ENCODE measurements at regions not wholly inside any gene's neighbourhood (a gene's known extent, or its start where the extent isn't known, plus 50 kb on each side); places are given as distances from the start of the nearest gene placed in this dataset.

DNA sequence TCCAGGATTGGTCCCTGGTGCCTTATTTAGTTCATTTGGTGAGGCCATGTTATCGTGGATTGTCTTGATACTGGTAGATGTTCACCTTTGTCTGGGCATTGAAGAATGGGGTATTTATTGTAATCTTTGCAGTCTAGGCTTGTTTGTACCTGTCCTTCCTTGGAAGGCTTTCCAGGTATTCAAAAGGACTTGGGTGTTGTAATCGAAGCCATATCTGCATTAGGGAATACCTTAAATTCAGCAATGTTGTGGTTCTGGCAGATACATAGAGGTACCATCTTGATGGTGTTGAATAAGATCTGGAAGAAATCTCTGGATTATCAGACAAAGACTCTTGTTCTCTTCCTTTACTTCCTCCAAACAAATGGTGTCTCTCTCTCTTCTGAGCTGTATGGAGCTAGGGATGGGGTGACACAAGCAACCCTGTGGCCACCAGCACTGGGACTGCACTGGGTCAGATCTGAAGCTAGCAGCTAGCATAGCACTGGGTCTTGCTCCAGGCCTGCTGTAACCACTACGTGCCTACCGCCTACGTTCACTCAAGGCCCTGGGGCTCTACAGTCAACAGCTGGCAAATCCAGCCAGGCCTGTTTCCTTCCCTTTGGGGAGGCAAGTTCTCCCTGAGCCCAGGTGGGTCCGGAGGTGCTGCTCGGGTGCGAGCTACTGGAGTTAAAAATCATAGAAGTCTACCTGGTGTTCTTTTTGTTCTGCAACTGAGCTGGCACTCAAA, 261.1 kb upstream of the CITED2 start:
- Histone ChIP-seq H2AK5ac (ENCODE audit: low read length) (no peak overlapping the region), H2BK120ac (ENCODE audit: low read depth, low read length) (no peak overlapping the region), H3K4ac (ENCODE audit: low read depth, low read length) (no peak overlapping the region), H4K5ac (ENCODE audit: low read length) (no peak overlapping the region), H3K4me1 (ENCODE audit: control insufficient read depth, low read depth, low read length) (no peaks in the 10 kb centered on the region), H3K56ac (ENCODE audit: low read length) (no peak overlapping the region), H3K4me3 (ENCODE audit: low read length) (no peak overlapping the region), H3K27ac (ENCODE audit: low read depth, low read length) (no peak overlapping the region), H3K36me3 (ENCODE audit: control insufficient read depth, insufficient read depth, low read length) (no peaks in the 10 kb centered on the region), H3K79me1 (ENCODE audit: low read length) (no peaks in the 10 kb centered on the region), H3K27me3 (ENCODE audit: insufficient read depth, low read length, poor library complexity) (no peaks in the 10 kb centered on the region), H3K4me2 (ENCODE audit: low read length) (no peak overlapping the region), H3K9ac (ENCODE audit: low read length) (no peak overlapping the region), H2BK5ac (ENCODE audit: low read length) (no peak overlapping the region), H4K8ac (ENCODE audit: low read depth, low read length) (no peak overlapping the region), H2BK15ac (replicated peaks; ENCODE audit: low read depth) (no peak overlapping the region), H3K23ac (ENCODE audit: low read length) (no peak overlapping the region), H3K79me2 (ENCODE audit: control insufficient read depth, insufficient read depth, low read length) (no peaks in the 10 kb centered on the region), H3K18ac (ENCODE audit: low read length) (no peak overlapping the region)
- DNase-seq: no peak
- no CpG with 5 or more reads among the region's 8 CpGs for WGBS (ENCODE audit: extremely low coverage, insufficient coverage, low lambda C conversion rate)

DNA sequence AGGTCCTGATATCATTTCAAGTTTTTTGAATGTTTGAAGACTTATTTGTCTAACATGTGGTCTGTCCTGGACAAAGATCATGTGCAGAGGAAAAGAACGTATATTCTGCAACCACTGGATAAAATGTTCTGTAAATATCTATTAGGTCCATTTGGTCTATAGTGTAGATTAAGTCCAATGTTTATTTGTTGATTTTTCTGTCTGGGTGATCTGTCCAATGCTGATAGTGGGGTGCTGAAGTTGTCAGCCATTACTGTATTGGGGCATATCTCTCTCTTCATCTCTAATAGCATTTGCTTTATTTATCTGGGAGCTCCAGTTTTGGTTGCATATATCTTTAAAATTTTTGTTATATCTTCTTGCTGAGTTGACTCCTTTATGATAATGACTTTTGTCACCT, 258.4 kb upstream of the CITED2 start:
- Histone ChIP-seq H2AK5ac (ENCODE audit: low read length) (no peak overlapping the region), H3K23ac (ENCODE audit: low read length) (no peak overlapping the region), H3K27me3 (ENCODE audit: insufficient read depth, low read length, poor library complexity) (no peaks in the 10 kb centered on the region), H4K5ac (ENCODE audit: low read length) (no peak overlapping the region), H3K9ac (ENCODE audit: low read length) (no peak overlapping the region), H3K4ac (ENCODE audit: low read depth, low read length) (no peak overlapping the region), H3K79me2 (ENCODE audit: control insufficient read depth, insufficient read depth, low read length) (no peaks in the 10 kb centered on the region), H4K8ac (ENCODE audit: low read depth, low read length) (no peak overlapping the region), H3K4me2 (ENCODE audit: low read length) (no peak overlapping the region), H2BK15ac (replicated peaks; ENCODE audit: low read depth) (no peak overlapping the region), H3K18ac (ENCODE audit: low read length) (no peak overlapping the region), H2BK120ac (ENCODE audit: low read depth, low read length) (no peak overlapping the region), H3K4me1 (ENCODE audit: control insufficient read depth, low read depth, low read length) (no peaks in the 10 kb centered on the region), H3K79me1 (ENCODE audit: low read length) (no peaks in the 10 kb centered on the region), H2BK5ac (ENCODE audit: low read length) (no peak overlapping the region), H3K4me3 (ENCODE audit: low read length) (no peak overlapping the region), H3K27ac (ENCODE audit: low read depth, low read length) (no peak overlapping the region), H3K56ac (ENCODE audit: low read length) (no peak overlapping the region), H3K36me3 (ENCODE audit: control insufficient read depth, insufficient read depth, low read length) (no peaks in the 10 kb centered on the region)
- no peak for DNase-seq
- no CpG with 5 or more reads among the region's 1 CpG for WGBS (ENCODE audit: extremely low coverage, insufficient coverage, low lambda C conversion rate)

DNA sequence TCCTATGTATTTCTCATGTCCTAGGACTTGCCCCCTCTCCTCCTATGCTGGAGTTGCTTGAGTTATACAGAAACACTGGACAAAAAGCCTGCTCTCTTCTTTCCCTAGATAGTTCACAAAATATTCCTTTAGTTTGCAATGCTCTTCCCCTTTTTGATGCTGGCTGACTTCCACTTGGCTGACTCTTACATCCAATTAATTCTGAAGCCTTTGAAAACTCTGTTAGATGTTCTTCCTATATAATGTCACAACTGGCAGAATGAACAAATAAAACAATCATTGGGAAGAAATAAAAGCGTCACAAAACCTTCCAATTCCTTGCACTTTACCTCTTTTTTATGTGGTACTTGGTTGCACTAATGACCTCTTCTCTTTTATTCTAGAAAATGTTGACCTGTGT, 253.8 kb upstream of the CITED2 start:
- Histone ChIP-seq H3K23ac (ENCODE audit: low read length) (no peak overlapping the region), H3K27ac (ENCODE audit: low read depth, low read length) (no peak overlapping the region), H2AK5ac (ENCODE audit: low read length) (no peak overlapping the region), H3K27me3 (ENCODE audit: insufficient read depth, low read length, poor library complexity) (no peaks in the 10 kb centered on the region), H3K36me3 (ENCODE audit: control insufficient read depth, insufficient read depth, low read length) (no peaks in the 10 kb centered on the region), H2BK5ac (ENCODE audit: low read length) (no peak overlapping the region), H3K79me1 (ENCODE audit: low read length) (no peaks in the 10 kb centered on the region), H3K9ac (ENCODE audit: low read length) (no peak overlapping the region), H3K4me1 (ENCODE audit: control insufficient read depth, low read depth, low read length) (peaks cover 2% of the 10 kb centered on the region), H4K8ac (ENCODE audit: low read depth, low read length) (no peak overlapping the region), H2BK15ac (replicated peaks; ENCODE audit: low read depth) (peak overlapping the region; percentile 36), H2BK120ac (ENCODE audit: low read depth, low read length) (no peak overlapping the region), H3K18ac (ENCODE audit: low read length) (peak overlapping the region; percentile 10), H3K4me2 (ENCODE audit: low read length) (no peak overlapping the region), H3K4me3 (ENCODE audit: low read length) (no peak overlapping the region), H3K56ac (ENCODE audit: low read length) (no peak overlapping the region), H3K4ac (ENCODE audit: low read depth, low read length) (no peak overlapping the region), H3K79me2 (ENCODE audit: control insufficient read depth, insufficient read depth, low read length) (no peaks in the 10 kb centered on the region), H4K5ac (ENCODE audit: low read length) (no peak overlapping the region)
- WGBS (ENCODE audit: extremely low coverage, insufficient coverage, low lambda C conversion rate): no CpG with 5 or more reads among the region's 1 CpG
- DNase-seq: no peak

DNA sequence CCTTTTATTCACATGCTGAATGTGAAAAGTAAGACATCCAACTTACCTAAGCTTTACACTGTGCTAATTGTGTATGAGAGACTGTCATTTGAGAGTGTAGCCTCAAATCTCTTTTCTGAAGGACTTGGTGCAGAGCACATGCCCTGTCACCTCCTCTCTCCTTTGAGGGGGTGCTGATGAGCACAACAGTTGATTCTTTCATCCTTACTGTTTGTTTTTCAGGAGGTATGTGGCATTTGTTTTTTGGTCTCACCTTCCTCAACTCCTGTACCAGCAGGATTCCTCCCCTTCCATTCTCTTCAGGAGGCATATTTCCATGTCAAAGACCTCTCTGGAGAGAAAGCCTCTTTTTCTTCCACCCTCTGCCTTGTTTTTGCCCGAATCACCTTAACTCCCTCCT, 252.6 kb upstream of the CITED2 start:
- Histone ChIP-seq H3K27ac (ENCODE audit: low read depth, low read length) (no peak overlapping the region), H3K79me2 (ENCODE audit: control insufficient read depth, insufficient read depth, low read length) (no peaks in the 10 kb centered on the region), H2BK15ac (replicated peaks; ENCODE audit: low read depth) (no peak overlapping the region), H3K27me3 (ENCODE audit: insufficient read depth, low read length, poor library complexity) (no peaks in the 10 kb centered on the region), H4K5ac (ENCODE audit: low read length) (no peak overlapping the region), H3K4me2 (ENCODE audit: low read length) (no peak overlapping the region), H3K4ac (ENCODE audit: low read depth, low read length) (no peak overlapping the region), H2BK5ac (ENCODE audit: low read length) (no peak overlapping the region), H2BK120ac (ENCODE audit: low read depth, low read length) (no peak overlapping the region), H3K56ac (ENCODE audit: low read length) (no peak overlapping the region), H2AK5ac (ENCODE audit: low read length) (no peak overlapping the region), H3K79me1 (ENCODE audit: low read length) (no peaks in the 10 kb centered on the region), H3K23ac (ENCODE audit: low read length) (no peak overlapping the region), H3K4me1 (ENCODE audit: control insufficient read depth, low read depth, low read length) (peaks cover 2% of the 10 kb centered on the region), H3K36me3 (ENCODE audit: control insufficient read depth, insufficient read depth, low read length) (no peaks in the 10 kb centered on the region), H3K4me3 (ENCODE audit: low read length) (no peak overlapping the region), H3K18ac (ENCODE audit: low read length) (no peak overlapping the region), H3K9ac (ENCODE audit: low read length) (no peak overlapping the region), H4K8ac (ENCODE audit: low read depth, low read length) (no peak overlapping the region)
- DNase-seq: peak; percentile 55
- no CpG with 5 or more reads among the region's 1 CpG for WGBS (ENCODE audit: extremely low coverage, insufficient coverage, low lambda C conversion rate)

DNA sequence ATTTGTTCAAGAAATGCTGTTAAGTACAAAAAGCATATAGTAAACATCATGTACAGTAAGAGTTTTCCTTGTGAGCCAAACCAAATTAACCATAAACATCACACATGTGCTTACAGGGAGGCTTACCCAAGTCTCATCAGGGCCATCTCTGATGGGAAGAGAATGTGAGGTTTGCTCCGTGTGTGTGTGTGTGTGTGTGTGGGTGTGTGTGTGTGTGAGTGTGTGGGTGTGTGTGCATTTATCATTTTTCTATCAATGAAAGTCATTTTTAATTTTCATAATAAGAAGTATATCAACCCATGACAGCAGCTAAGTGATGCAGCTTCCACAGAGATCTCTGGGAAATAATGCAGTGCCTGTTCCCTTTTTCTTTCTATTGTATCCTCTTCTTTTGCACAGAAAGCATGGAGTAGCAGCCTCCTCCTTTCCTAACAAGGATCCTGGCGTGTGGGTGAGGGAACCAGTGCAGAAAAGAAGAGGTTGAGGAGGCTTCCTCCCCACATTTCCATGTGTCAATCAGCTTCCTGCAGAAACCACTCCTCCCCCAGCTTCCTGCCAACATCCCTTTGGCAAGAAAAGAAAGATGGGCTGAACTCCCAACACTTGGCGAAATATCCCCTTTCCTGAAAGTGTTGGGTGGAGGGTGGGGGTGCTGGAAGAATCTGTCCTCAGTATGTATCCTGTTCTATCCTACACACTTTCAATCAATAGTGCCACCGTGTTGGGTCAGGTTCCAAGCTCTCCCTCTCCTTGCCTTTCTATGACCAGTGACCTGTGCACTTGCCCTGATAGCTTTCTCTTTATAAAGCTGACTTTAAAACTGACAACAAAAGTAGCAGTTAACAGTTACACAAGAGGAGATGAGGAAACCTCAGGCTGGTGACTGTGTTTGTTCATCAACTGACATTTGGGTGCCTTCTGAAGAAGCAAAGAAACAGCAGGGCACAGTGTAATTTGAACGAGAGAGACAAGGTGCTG, 251.8 kb upstream of the CITED2 start:
- no CpG with 5 or more reads among the region's 5 CpGs for WGBS (ENCODE audit: extremely low coverage, insufficient coverage, low lambda C conversion rate)
- Histone ChIP-seq H3K79me2 (ENCODE audit: control insufficient read depth, insufficient read depth, low read length) (no peaks in the 10 kb centered on the region), H3K36me3 (ENCODE audit: control insufficient read depth, insufficient read depth, low read length) (no peaks in the 10 kb centered on the region), H3K27me3 (ENCODE audit: insufficient read depth, low read length, poor library complexity) (no peaks in the 10 kb centered on the region), H2BK120ac (ENCODE audit: low read depth, low read length) (no peak overlapping the region), H2BK15ac (replicated peaks; ENCODE audit: low read depth) (no peak overlapping the region), H3K4ac (ENCODE audit: low read depth, low read length) (no peak overlapping the region), H3K18ac (ENCODE audit: low read length) (no peak overlapping the region), H3K79me1 (ENCODE audit: low read length) (no peaks in the 10 kb centered on the region), H3K4me1 (ENCODE audit: control insufficient read depth, low read depth, low read length) (peaks cover 2% of the 10 kb centered on the region), H4K8ac (ENCODE audit: low read depth, low read length) (no peak overlapping the region), H2AK5ac (ENCODE audit: low read length) (no peak overlapping the region), H3K4me2 (ENCODE audit: low read length) (no peak overlapping the region), H4K5ac (ENCODE audit: low read length) (no peak overlapping the region), H3K9ac (ENCODE audit: low read length) (no peak overlapping the region), H3K4me3 (ENCODE audit: low read length) (no peak overlapping the region), H3K27ac (ENCODE audit: low read depth, low read length) (no peak overlapping the region), H2BK5ac (ENCODE audit: low read length) (no peak overlapping the region), H3K23ac (ENCODE audit: low read length) (no peak overlapping the region), H3K56ac (ENCODE audit: low read length) (no peak overlapping the region)
- DNase-seq: no peak

Data from mesendoderm (in vitro differentiated cells).